Suprapubic skin (tissue), 4 donors: ENCODE measurements at regions not wholly inside any gene's neighbourhood (a gene's known extent, or its start where the extent isn't known, plus 50 kb on each side); places are given as distances from the start of the nearest gene placed in this dataset.

Experiments
- DNase-seq, 2 donors: peaks; one replicate each; pipeline ENCODE4 v3.0.0-alpha.2; 2019; ENCODE audit warnings: low spot score in 2 of 2
- H3K27ac ChIP-seq: fragments of 200-600 bp; sonication (generic); one replicate; pipeline ENCODE4 v1.5.1; 2019
- H3K27me3 ChIP-seq: fragments of 200-600 bp; sonication (generic); one replicate; pipeline ENCODE4 v1.5.1; 2019
- H3K36me3 ChIP-seq: fragments of 200-600 bp; sonication (generic); one replicate; pipeline ENCODE4 v1.5.1; 2019
- H3K4me1 ChIP-seq: fragments of 200-600 bp; sonication (generic); one replicate; pipeline ENCODE4 v1.5.1; 2019
- H3K4me3 ChIP-seq: fragments of 200-600 bp; sonication (generic); one replicate; pipeline ENCODE4 v1.5.1; 2019; ENCODE audit warnings: mild to moderate bottlenecking
- H3K9me3 ChIP-seq: fragments of 200-600 bp; sonication (generic); one replicate; pipeline ENCODE4 v1.5.1; 2019
- CTCF ChIP-seq, 2 donors: fragments of 200-600 bp in 1 of 2; fragments of 450-650 bp in 1 of 2; sonication (generic) in 1 of 2; IDR thresholded peaks; one replicate each; pipeline ENCODE4 v1.5.1; 2016 to 2019; ENCODE audit warnings: antibody characterized with exemption in 2 of 2, mild to moderate bottlenecking in 1 of 2, moderate library complexity in 1 of 2
- EP300 ChIP-seq: sonication (generic); formaldehyde crosslinking; IDR thresholded peaks from one replicate; pipeline ENCODE4 v1.6.1; 2017; ENCODE audit warnings: antibody characterized with exemption
- POLR2A ChIP-seq, 2 donors: fragments of 450-650 bp; IDR thresholded peaks; one replicate each; pipeline ENCODE4 v1.6.1; 2017; ENCODE audit warnings: antibody characterized with exemption in 2 of 2, mild to moderate bottlenecking in 2 of 2, moderate library complexity in 2 of 2
- POLR2AphosphoS5 ChIP-seq, 3 donors: sonication (generic); formaldehyde crosslinking; IDR thresholded peaks; one replicate each; pipeline ENCODE4 v1.6.1; 2017; ENCODE audit warnings: antibody characterized with exemption in 3 of 3
- WGBS: methylation state at CpG from one replicate; pipeline ENCODE4 v1.1.5; 2018; 5-methylcytosine and 5-hydroxymethylcytosine counted together

- Histone ChIP-seq H3K4me1 (peaks cover 6% of the 10 kb centered on the region), H3K36me3 (no peaks in the 10 kb centered on the region), H3K4me3 (no peak overlapping the region), H3K27me3 (peaks cover 63% of the 10 kb centered on the region), H3K9me3 (no peaks in the 10 kb centered on the region), H3K27ac (no peak overlapping the region)
- no peak for TF ChIP-seq CTCF (IDR thresholded peaks at IDR 0.05)
- TF ChIP-seq POLR2A (IDR thresholded peaks at IDR 0.05) = no peak
- no peak for DNase-seq
- WGBS = 53% methylated on average over 16 of the region's 18 CpGs
Observed at GRCh38 chr17:73906896-73907870, 262.9 kb upstream of the SDK2 start.

- no peak for TF ChIP-seq CTCF (IDR thresholded peaks at IDR 0.05)
- no peak for TF ChIP-seq POLR2A (IDR thresholded peaks at IDR 0.05)
- no peak for TF ChIP-seq POLR2AphosphoS5 (IDR thresholded peaks at IDR 0.05)
- no peak for TF ChIP-seq EP300
- peaks cover 67% of the 10 kb centered on the region for H3K27me3 ChIP-seq
Observed at GRCh38 chr17:73909186-73909585, 264.9 kb upstream of the SDK2 start.

GRCh38 chr17:73910206-73910605, 266.0 kb upstream of the SDK2 start:
- no peak overlapping the region for H3K4me3 ChIP-seq
- H3K27me3 ChIP-seq = peaks cover 62% of the 10 kb centered on the region
- WGBS = 77% methylated on average over 4 of the region's 4 CpGs
- no peaks in the 10 kb centered on the region for H3K36me3 ChIP-seq
- no peaks in the 10 kb centered on the region for H3K9me3 ChIP-seq
- TF ChIP-seq EP300 (no peak), POLR2A (IDR thresholded peaks at IDR 0.05) (no peak), POLR2AphosphoS5 (IDR thresholded peaks at IDR 0.05) (no peak), CTCF (IDR thresholded peaks at IDR 0.05) (no peak)
- no peak for DNase-seq
- H3K27ac ChIP-seq = no peak overlapping the region
- no peaks in the 10 kb centered on the region for H3K4me1 ChIP-seq

More at GRCh38 chr17:73909186-73909585, 264.9 kb upstream of the SDK2 start:
- Histone ChIP-seq H3K9me3 (no peaks in the 10 kb centered on the region), H3K4me3 (no peak overlapping the region), H3K4me1 (no peaks in the 10 kb centered on the region), H3K27ac (no peak overlapping the region), H3K36me3 (no peaks in the 10 kb centered on the region)
- DNase-seq = no peak
- WGBS = 78% methylated on average over 7 of the region's 7 CpGs

- Histone ChIP-seq H3K9me3 (no peaks in the 10 kb centered on the region), H3K4me3 (no peak overlapping the region), H3K4me1 (no peaks in the 10 kb centered on the region), H3K36me3 (no peaks in the 10 kb centered on the region), H3K27ac (no peak overlapping the region), H3K27me3 (peaks cover 60% of the 10 kb centered on the region)
- TF ChIP-seq CTCF (IDR thresholded peaks at IDR 0.05) = no peak
- no peak for TF ChIP-seq EP300
- no peak for TF ChIP-seq POLR2A (IDR thresholded peaks at IDR 0.05)
- no peak for TF ChIP-seq POLR2AphosphoS5 (IDR thresholded peaks at IDR 0.05)
- WGBS = 40% methylated on average over 5 of the region's 5 CpGs
- DNase-seq = no peak
Observed at GRCh38 chr17:73910821-73911515, 266.7 kb upstream of the SDK2 start.
